Activated CD8-positive, alpha-beta T cell treated with anti-CD3 and anti-CD28 coated beads for 36 hours (primary cell): ENCODE measurements at regions not wholly inside any gene's neighbourhood (a gene's known extent, or its start where the extent isn't known, plus 50 kb on each side); places are given as distances from the start of the nearest gene placed in this dataset.

ENCODE experiments used
- ATAC-seq: fragments of 200-7000 bp; cut with Tn5 transposase; one replicate; pipeline ENCODE4 v1.10.0; 2021; ENCODE audit warnings: mild to moderate bottlenecking, moderate library complexity
- CTCF ChIA-PET: fragments of 350-600 bp; sonication (Branson Sonifier 250); formaldehyde crosslinking; loops from one replicate; lab custom pipeline; 2021; ENCODE audit warnings: antibody characterized with exemption; lab: Charles Lee
- POLR2A ChIA-PET: fragments of 350-600 bp; sonication (Branson Sonifier 250); formaldehyde crosslinking; loops from one replicate; lab custom pipeline; 2021; ENCODE audit warnings: antibody characterized with exemption; lab: Charles Lee
- DNase-seq: peaks from one replicate; pipeline ENCODE4 v3.0.0-alpha.2; 2020
- H3K27ac Mint-ChIP-seq: one replicate; pipeline ENCODE4 v1.8.0; 2021; ENCODE audit warnings: mild to moderate bottlenecking, mixed read lengths
- H3K27me3 Mint-ChIP-seq: one replicate; pipeline ENCODE4 v1.8.0; 2021; ENCODE audit warnings: mixed read lengths
- H3K36me3 Mint-ChIP-seq: one replicate; pipeline ENCODE4 v1.8.0; 2021; ENCODE audit warnings: low read depth, mixed read lengths
- H3K4me1 Mint-ChIP-seq: one replicate; pipeline ENCODE4 v1.8.0; 2021; ENCODE audit warnings: low read depth, mixed read lengths
- H3K4me3 Mint-ChIP-seq: one replicate; pipeline ENCODE4 v1.8.0; 2021; ENCODE audit warnings: mild to moderate bottlenecking, moderate library complexity, mixed read lengths
- H3K9me3 Mint-ChIP-seq: one replicate; pipeline ENCODE4 v1.8.0; 2021; ENCODE audit warnings: mixed read lengths
- intact Hi-C: fragments of 100-400 bp; cut with micrococcal nuclease; formaldehyde crosslinking; loops from one replicate; pipeline ENCODE4 v1.10.0; 2022
- TF ChIP-seq, protein P1 (sequence below): fragments of 200-600 bp; IDR thresholded peaks from one replicate; pipeline ENCODE4 v1.8.0; 2022; ENCODE audit warnings: antibody characterized with exemption, mild to moderate bottlenecking

DNA sequence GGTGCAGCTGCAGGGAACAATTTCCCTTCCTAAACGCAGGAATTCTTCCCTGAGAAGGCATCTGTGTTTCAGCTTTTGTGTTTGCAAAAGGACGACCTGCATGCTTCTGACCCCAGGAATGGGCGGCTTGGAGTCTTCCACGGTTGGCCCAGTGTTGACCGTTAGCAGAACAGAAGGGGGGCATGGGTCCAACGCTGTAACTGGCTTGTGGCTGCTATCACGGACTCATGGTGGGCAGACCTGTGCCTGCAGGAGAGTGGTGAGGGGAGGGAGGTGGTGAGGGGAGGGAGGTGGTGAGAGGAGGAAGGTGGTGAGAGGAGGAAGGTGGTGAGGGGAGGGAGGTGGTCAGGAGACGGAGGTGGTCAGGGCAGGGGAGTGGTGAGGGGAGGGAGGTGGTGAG is 388.6 kb upstream of the IRX4 start:
- DNase-seq: no peak
- ChIA-PET POLR2A (no interaction called here), CTCF (no interaction called here)
- ATAC-seq: no peak
- Mint-ChIP-seq H3K4me3 (no peak overlapping the region), H3K36me3 (no peaks in the 10 kb centered on the region), H3K27me3 (peaks cover 7% of the 10 kb centered on the region), H3K27ac (no peak overlapping the region), H3K4me1 (no peaks in the 10 kb centered on the region), H3K9me3 (peaks cover 1% of the 10 kb centered on the region)
- TF ChIP-seq, protein P1, sequence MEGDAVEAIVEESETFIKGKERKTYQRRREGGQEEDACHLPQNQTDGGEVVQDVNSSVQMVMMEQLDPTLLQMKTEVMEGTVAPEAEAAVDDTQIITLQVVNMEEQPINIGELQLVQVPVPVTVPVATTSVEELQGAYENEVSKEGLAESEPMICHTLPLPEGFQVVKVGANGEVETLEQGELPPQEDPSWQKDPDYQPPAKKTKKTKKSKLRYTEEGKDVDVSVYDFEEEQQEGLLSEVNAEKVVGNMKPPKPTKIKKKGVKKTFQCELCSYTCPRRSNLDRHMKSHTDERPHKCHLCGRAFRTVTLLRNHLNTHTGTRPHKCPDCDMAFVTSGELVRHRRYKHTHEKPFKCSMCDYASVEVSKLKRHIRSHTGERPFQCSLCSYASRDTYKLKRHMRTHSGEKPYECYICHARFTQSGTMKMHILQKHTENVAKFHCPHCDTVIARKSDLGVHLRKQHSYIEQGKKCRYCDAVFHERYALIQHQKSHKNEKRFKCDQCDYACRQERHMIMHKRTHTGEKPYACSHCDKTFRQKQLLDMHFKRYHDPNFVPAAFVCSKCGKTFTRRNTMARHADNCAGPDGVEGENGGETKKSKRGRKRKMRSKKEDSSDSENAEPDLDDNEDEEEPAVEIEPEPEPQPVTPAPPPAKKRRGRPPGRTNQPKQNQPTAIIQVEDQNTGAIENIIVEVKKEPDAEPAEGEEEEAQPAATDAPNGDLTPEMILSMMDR: no peak
- intact Hi-C loops: no loop called here

DNA sequence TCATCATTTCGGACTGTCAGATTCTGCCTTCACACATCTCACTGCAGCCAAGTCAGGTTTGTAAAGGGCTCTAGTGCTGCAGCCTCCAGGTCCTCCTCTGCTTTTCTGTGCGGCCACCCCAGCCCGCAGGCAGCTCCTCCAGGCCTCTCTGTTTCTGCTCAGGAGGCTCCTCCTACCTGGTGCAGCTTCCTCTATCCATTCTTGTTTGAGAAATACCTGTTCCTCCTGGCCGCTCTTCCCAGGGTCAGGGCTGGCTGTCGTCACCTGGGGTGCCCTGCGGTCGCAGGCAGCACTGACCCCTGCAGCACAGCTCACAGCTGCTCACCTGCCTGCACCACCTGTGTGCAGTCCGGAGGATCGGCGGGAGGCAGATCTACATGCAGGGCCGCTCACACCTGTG is 387.7 kb upstream of the IRX4 start:
- POLR2A ChIA-PET: no interaction called here

GRCh38 chr5:2269656-2270055 is 386.9 kb upstream of the IRX4 start:
- peaks cover 1% of the 10 kb centered on the region for H3K9me3 Mint-ChIP-seq
- TF ChIP-seq, protein P1: no peak
- intact Hi-C loops: no loop called here
- H3K4me1 Mint-ChIP-seq: no peaks in the 10 kb centered on the region
- ATAC-seq: no peak
- H3K36me3 Mint-ChIP-seq: no peaks in the 10 kb centered on the region
- no peak overlapping the region for H3K4me3 Mint-ChIP-seq
- H3K27me3 Mint-ChIP-seq: peaks cover 7% of the 10 kb centered on the region
- no peak for DNase-seq
- CTCF ChIA-PET: no interaction called here
- POLR2A ChIA-PET: no interaction called here
- no peak overlapping the region for H3K27ac Mint-ChIP-seq

More for the DNA sequence above, 387.7 kb upstream of the IRX4 start:
- peaks cover 1% of the 10 kb centered on the region for H3K9me3 Mint-ChIP-seq
- H3K36me3 Mint-ChIP-seq: no peaks in the 10 kb centered on the region
- H3K4me3 Mint-ChIP-seq: no peak overlapping the region
- H3K4me1 Mint-ChIP-seq: no peaks in the 10 kb centered on the region
- DNase-seq: no peak
- no peak overlapping the region for H3K27ac Mint-ChIP-seq
- H3K27me3 Mint-ChIP-seq: peaks cover 7% of the 10 kb centered on the region
- CTCF ChIA-PET: no interaction called here
- TF ChIP-seq, protein P1: no peak
- intact Hi-C loops: no loop called here
- ATAC-seq: no peak

GRCh38 chr5:2267991-2268390 is 385.3 kb upstream of the IRX4 start:
- ChIA-PET CTCF (no interaction called here), POLR2A (no interaction called here)
- intact Hi-C loops: no loop called here
- Mint-ChIP-seq H3K4me1 (no peaks in the 10 kb centered on the region), H3K27me3 (peaks cover 7% of the 10 kb centered on the region), H3K9me3 (peaks cover 1% of the 10 kb centered on the region), H3K27ac (no peak overlapping the region), H3K4me3 (no peak overlapping the region), H3K36me3 (no peaks in the 10 kb centered on the region)
- ATAC-seq: no peak
- TF ChIP-seq, protein P1: no peak
- DNase-seq: no peak

DNA sequence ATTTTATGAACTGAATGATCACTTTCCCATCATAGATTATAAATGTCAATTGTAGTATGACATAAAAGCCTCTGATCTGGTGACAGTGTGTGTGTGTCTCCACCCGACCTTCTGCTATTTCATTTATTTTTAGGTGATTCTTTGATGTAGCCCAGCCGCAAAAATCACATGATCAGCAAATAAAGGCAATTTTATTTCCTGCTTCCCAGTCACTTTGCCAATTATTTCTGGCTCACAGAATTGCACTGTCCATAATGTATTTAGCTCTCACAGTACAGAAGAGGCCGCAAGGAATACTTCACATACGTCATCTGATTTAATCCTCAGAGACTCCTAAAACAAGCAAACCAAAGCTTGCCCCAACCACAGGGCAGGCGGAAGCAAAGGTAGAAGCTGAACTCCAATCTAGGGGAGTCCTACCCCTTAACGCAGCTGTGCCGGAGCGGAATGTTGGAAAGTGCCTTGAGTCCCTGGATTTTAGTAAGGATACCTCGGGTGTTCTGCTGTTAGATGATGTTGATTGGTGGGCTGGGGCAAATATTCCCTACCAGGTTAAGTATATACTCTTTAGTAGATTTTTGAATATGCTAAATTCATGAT is 384.0 kb upstream of the IRX4 start:
- H3K27me3 Mint-ChIP-seq: peaks cover 8% of the 10 kb centered on the region

More for the DNA sequence above, 384.0 kb upstream of the IRX4 start:
- peaks cover 1% of the 10 kb centered on the region for H3K9me3 Mint-ChIP-seq
- ChIA-PET CTCF (no interaction called here), POLR2A (no interaction called here)
- H3K4me3 Mint-ChIP-seq: no peak overlapping the region
- ATAC-seq (no peak), DNase-seq (no peak)
- intact Hi-C loops: no loop called here
- H3K36me3 Mint-ChIP-seq: no peaks in the 10 kb centered on the region
- TF ChIP-seq, protein P1: no peak
- H3K27ac Mint-ChIP-seq: no peak overlapping the region
- H3K4me1 Mint-ChIP-seq: no peaks in the 10 kb centered on the region
